Hepatocyte (in vitro differentiated cells): ENCODE measurements at regions not wholly inside any gene's neighbourhood (a gene's known extent, or its start where the extent isn't known, plus 50 kb on each side); places are given as distances from the start of the nearest gene placed in this dataset.

Source experiments
- CTCF ChIP-seq: fragments of 200-600 bp; sonication (generic); IDR thresholded peaks from 2 replicates; pipeline ENCODE4 v1.5.1; 2016; ENCODE audit warnings: antibody characterized with exemption, mild to moderate bottlenecking; ENCODE audit not compliant: poor library complexity
- EZH2 ChIP-seq: fragments of 200-600 bp; sonication (generic); IDR thresholded peaks from 2 replicates; pipeline ENCODE4 v1.6.1; 2016; ENCODE audit warnings: antibody characterized with exemption, mild to moderate bottlenecking, borderline replicate concordance

GRCh38 chr2:8626572-8626971 is 55.3 kb upstream of the ID2 start:
- TF ChIP-seq CTCF (no peak), EZH2 (no peak)
